ENCODE measurements at regions not wholly inside any gene's neighbourhood (a gene's known extent, or its start where the extent isn't known, plus 50 kb on each side); places are given as distances from the start of the nearest gene placed in this dataset.

GRCh38 chr10:94192974-94193373 is 169.8 kb downstream of the NOC3L start:
- H3K4me3 ChIP-seq (ENCODE audit: low read depth, low read length), result no peak overlapping the region
- TF ChIP-seq, protein P1, sequence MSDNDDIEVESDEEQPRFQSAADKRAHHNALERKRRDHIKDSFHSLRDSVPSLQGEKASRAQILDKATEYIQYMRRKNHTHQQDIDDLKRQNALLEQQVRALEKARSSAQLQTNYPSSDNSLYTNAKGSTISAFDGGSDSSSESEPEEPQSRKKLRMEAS (IDR thresholded peaks at IDR 0.05; ENCODE audit: low read depth, low read length), result no peak
- TF ChIP-seq CTCF (IDR thresholded peaks at IDR 0.05; ENCODE audit: low read depth, low read length) (no peak), POLR2A (IDR thresholded peaks at IDR 0.05; ENCODE audit: extremely low read depth, insufficient read length) (no peak), MYC (IDR thresholded peaks at IDR 0.05; ENCODE audit: low read depth, low read length) (no peak)
- no peak for DNase-seq (ENCODE audit: low read depth)

DNA sequence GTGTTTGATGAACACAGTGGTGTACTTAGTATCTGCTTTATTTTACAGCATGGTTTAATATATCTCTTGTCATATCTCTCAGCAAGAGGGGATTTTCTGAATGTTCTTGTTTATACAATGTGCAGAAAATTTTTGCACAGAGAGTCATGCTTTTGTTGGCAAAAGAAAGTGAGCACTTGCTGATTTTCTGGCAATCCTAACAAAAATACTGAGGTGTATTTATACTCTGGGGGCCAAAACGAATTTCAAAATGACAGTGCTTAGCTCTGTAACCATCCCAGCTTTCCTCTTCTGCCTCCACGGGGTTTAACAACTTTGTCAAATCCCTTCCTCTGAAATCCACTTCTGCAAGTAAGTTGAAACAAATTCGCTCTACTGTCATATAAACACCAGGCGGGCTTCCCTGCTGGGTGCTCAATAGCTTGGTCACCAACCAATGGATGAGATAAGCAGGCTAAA is 169.2 kb downstream of the NOC3L start:
- no peak for TF ChIP-seq CTCF (IDR thresholded peaks at IDR 0.05; ENCODE audit: low read depth, low read length)
- TF ChIP-seq MYC (IDR thresholded peaks at IDR 0.05; ENCODE audit: low read depth, low read length), result no peak
- no peak for TF ChIP-seq POLR2A (IDR thresholded peaks at IDR 0.05; ENCODE audit: extremely low read depth, insufficient read length)
- TF ChIP-seq, protein P1 (IDR thresholded peaks at IDR 0.05; ENCODE audit: low read depth, low read length), result no peak
- no peak overlapping the region for H3K4me3 ChIP-seq (ENCODE audit: low read depth, low read length)
- DNase-seq (ENCODE audit: low read depth), result no peak

- DNase-seq (ENCODE audit: low read depth), result no peak
- H3K4me3 ChIP-seq (ENCODE audit: low read depth, low read length), result no peak overlapping the region
- TF ChIP-seq MYC (IDR thresholded peaks at IDR 0.05; ENCODE audit: low read depth, low read length), result no peak
- no peak for TF ChIP-seq CTCF (IDR thresholded peaks at IDR 0.05; ENCODE audit: low read depth, low read length)
- TF ChIP-seq, protein P1 (IDR thresholded peaks at IDR 0.05; ENCODE audit: low read depth, low read length), result no peak
- TF ChIP-seq POLR2A (IDR thresholded peaks at IDR 0.05; ENCODE audit: extremely low read depth, insufficient read length), result no peak
Measured at GRCh38 chr10:94194256-94194655, 168.5 kb downstream of the NOC3L start.

DNA sequence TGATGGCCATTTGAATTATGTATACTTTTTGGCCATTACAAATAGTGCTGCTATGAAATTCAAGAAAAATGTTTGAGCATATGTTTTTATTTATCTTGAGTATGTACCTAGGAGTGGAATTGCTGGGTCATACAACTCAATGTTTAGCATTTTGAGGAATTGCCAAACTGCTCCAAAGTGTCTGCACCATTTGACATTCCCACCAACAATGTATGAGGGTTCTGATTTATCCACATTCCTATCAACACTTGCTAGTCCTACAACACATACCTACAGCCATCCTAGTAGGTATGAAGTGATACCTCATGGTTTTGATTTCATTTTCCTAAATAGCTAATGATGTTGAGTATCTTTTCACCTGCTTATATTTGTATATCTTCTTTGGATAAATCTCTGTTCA is 165.5 kb downstream of the NOC3L start:
- H3K4me3 ChIP-seq (ENCODE audit: low read depth, low read length), result no peak overlapping the region
- TF ChIP-seq, protein P1 (IDR thresholded peaks at IDR 0.05; ENCODE audit: low read depth, low read length), result no peak
- no peak for DNase-seq (ENCODE audit: low read depth)

DNA sequence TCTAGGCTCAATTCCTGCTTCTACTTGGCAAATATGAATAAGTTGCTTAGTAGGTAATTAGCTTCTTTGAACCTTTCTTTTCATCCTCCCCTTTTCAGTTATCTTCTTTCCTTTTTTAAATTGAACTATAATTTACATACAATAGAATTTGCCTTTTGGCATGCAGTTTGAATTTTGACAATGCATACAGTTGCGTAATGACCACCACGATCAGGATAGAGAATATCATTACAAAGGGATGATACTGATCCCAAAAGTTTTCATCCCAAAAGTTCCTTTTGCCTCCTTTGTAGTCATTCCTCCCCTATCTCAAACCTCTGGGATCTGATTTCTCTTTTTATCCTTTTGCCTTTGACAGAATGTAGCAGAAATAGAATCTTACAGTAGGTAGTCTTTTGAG is 164.4 kb downstream of the NOC3L start:
- DNase-seq (ENCODE audit: low read depth), result no peak
- TF ChIP-seq CTCF (IDR thresholded peaks at IDR 0.05; ENCODE audit: low read depth, low read length) (no peak), MYC (IDR thresholded peaks at IDR 0.05; ENCODE audit: low read depth, low read length) (no peak), POLR2A (IDR thresholded peaks at IDR 0.05; ENCODE audit: extremely low read depth, insufficient read length) (no peak)
- TF ChIP-seq, protein P1 (IDR thresholded peaks at IDR 0.05; ENCODE audit: low read depth, low read length), result no peak
- no peak overlapping the region for H3K4me3 ChIP-seq (ENCODE audit: low read depth, low read length)

DNA sequence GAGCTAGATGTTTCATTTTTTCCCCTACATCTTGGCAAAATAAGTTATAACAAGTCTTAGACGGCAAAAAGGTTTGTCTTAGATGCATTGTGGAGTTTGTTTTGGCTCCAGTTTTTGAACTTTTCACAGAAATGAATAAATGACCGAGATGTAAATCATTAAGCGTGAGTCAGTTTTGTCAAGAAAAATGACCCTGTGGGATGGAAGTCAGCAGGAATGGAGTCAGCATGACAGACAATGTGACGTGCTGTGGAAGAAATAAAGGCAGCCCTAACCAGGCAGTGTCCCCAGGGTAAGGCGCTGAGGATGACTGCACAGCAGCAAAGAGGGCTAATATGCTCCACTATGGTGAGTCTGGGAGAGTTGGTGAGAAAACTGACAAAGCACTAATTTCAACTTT is 163.2 kb downstream of the NOC3L start:
- DNase-seq (ENCODE audit: low read depth), result no peak
- no peak overlapping the region for H3K4me3 ChIP-seq (ENCODE audit: low read depth, low read length)
- TF ChIP-seq CTCF (IDR thresholded peaks at IDR 0.05; ENCODE audit: low read depth, low read length) (no peak), POLR2A (IDR thresholded peaks at IDR 0.05; ENCODE audit: extremely low read depth, insufficient read length) (no peak), MYC (IDR thresholded peaks at IDR 0.05; ENCODE audit: low read depth, low read length) (no peak)
- TF ChIP-seq, protein P1 (IDR thresholded peaks at IDR 0.05; ENCODE audit: low read depth, low read length), result no peak

Measured in NB4 (cell line).